OCI-LY7 (cell line): ENCODE measurements at regions not wholly inside any gene's neighbourhood (a gene's known extent, or its start where the extent isn't known, plus 50 kb on each side); places are given as distances from the start of the nearest gene placed in this dataset.

Experiments
- EZH2phosphoT487 ChIP-seq: fragments of 200-600 bp; sonication (generic); IDR thresholded peaks from 2 replicates; pipeline ENCODE4 v1.6.1; 2018; ENCODE audit warnings: low read depth, borderline replicate concordance, mild to moderate bottlenecking, mixed run types, antibody characterized with exemption, low read length, moderate library complexity, mixed read lengths
- TF ChIP-seq, protein P1 (sequence below): fragments of 200-600 bp; sonication (generic); conservative IDR thresholded peaks from 2 replicates; pipeline ENCODE4 v1.5.1; 2014; ENCODE audit warnings: mild to moderate bottlenecking, antibody characterized with exemption, low read length, moderate library complexity, mixed read lengths

DNA sequence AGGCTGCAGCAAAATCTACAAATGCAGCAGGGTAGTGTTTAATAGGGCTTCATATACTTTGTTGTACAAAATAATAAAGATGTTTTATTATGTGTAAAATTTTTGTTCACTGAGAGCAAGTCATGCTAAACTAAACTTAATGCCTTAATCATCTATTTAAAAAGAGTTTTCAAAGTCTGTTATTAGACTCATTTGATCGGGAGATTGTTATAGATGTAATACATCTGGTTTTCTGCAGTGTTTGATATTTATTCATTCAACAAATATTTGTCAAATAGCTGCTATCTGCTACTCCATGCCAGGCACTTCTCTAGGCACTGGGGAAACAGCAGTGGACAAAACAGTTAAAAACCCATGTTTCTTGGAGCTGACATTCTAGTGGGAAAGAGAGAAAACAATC lies 233.6 kb downstream of the FMR1NB start:
- TF ChIP-seq, protein P1, sequence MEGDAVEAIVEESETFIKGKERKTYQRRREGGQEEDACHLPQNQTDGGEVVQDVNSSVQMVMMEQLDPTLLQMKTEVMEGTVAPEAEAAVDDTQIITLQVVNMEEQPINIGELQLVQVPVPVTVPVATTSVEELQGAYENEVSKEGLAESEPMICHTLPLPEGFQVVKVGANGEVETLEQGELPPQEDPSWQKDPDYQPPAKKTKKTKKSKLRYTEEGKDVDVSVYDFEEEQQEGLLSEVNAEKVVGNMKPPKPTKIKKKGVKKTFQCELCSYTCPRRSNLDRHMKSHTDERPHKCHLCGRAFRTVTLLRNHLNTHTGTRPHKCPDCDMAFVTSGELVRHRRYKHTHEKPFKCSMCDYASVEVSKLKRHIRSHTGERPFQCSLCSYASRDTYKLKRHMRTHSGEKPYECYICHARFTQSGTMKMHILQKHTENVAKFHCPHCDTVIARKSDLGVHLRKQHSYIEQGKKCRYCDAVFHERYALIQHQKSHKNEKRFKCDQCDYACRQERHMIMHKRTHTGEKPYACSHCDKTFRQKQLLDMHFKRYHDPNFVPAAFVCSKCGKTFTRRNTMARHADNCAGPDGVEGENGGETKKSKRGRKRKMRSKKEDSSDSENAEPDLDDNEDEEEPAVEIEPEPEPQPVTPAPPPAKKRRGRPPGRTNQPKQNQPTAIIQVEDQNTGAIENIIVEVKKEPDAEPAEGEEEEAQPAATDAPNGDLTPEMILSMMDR, result no peak
- TF ChIP-seq EZH2phosphoT487, result no peak
